ENCODE measurements at regions not wholly inside any gene's neighbourhood (a gene's known extent, or its start where the extent isn't known, plus 50 kb on each side); places are given as distances from the start of the nearest gene placed in this dataset.

DNA sequence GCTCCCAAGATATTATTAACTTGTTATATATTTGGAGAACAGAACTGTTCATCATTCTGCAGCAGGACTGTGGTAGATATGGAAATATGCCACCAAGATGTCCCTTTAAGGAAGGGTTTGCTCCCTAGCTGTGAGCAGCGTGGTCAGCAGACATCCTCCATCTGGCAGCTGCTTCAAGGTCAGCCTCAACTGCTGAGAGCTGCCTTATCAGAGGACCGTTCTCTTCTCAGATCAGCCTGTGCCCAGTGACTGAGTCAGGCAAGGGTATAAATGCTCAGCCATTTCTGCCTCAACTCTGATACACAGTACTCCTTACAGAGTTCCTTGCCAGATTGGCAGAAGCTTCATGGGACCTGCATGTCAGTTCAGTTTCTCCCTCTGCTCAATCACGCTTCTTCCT is 63.4 kb upstream of the MAGEB2 start:
- TF ChIP-seq EZH2 (IDR thresholded peaks at IDR 0.05; ENCODE audit: insufficient read depth, poor library complexity, severe bottlenecking) (no peak), EZH2phosphoT487 (IDR thresholded peaks at IDR 0.05; ENCODE audit: insufficient read depth, low read depth) (no peak)

Measured in GM23248 (cell line).